Memory B cell (primary cell): ENCODE measurements at regions not wholly inside any gene's neighbourhood (a gene's known extent, or its start where the extent isn't known, plus 50 kb on each side); places are given as distances from the start of the nearest gene placed in this dataset.
"Not testable (repeated sequence)": the region's sequence is repeated elsewhere in the genome, so short reads cannot be mapped to it uniquely, and the experiment has no call there.

Experiments
- ATAC-seq: fragments of 150-1000 bp; cut with Tn5 transposase; 2 replicates; pipeline ENCODE4 v1.10.0; 2021; ENCODE audit warnings: low read depth, mild to moderate bottlenecking, moderate library complexity
- DNase-seq, 2 donors: peaks; one replicate each; pipeline ENCODE4 v3.0.0; 2022; ENCODE audit warnings: low spot score in 2 of 2
- H3K27ac Mint-ChIP-seq: one replicate; pipeline ENCODE4 v1.8.0; 2022; ENCODE audit warnings: mild to moderate bottlenecking, moderate library complexity, mixed read lengths
- H3K27me3 Mint-ChIP-seq: one replicate; pipeline ENCODE4 v1.8.0; 2022; ENCODE audit warnings: mixed read lengths
- H3K36me3 Mint-ChIP-seq: one replicate; pipeline ENCODE4 v1.8.0; 2022; ENCODE audit warnings: mild to moderate bottlenecking, mixed read lengths
- H3K4me1 Mint-ChIP-seq: one replicate; pipeline ENCODE4 v1.8.0; 2022; ENCODE audit warnings: mixed read lengths
- H3K4me3 Mint-ChIP-seq: one replicate; pipeline ENCODE4 v1.8.0; 2022; ENCODE audit warnings: mild to moderate bottlenecking, moderate library complexity, mixed read lengths
- H3K9me3 Mint-ChIP-seq: one replicate; pipeline ENCODE4 v1.8.0; 2022; ENCODE audit warnings: mixed read lengths

DNA sequence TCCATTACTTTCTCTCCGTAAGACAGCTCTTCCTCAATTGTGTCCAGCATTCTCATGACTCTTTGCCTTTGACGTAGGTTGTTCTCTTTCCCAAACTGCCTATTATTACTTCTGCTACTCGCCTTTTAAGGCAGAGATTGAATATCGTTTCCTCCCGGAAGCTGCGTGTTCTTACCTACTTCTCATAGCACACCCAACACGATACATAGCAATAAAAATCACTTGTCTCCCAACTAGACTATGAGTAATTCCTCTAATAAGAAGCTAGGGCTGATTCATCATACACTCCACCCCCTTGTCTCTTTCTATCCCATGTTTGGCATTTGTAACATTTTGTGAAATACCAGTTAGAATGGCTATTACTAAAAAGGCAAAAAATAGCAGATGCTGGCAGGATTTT is 55.8 kb upstream of the SGIP1 start:
- Mint-ChIP-seq H3K4me3 (no peak overlapping the region), H3K36me3 (peaks cover 2% of the 10 kb centered on the region), H3K27me3 (peaks cover 25% of the 10 kb centered on the region), H3K4me1 (no peaks in the 10 kb centered on the region), H3K27ac (no peak overlapping the region), H3K9me3 (peaks cover 5% of the 10 kb centered on the region)
- ATAC-seq (no peak), DNase-seq (no peak)

DNA sequence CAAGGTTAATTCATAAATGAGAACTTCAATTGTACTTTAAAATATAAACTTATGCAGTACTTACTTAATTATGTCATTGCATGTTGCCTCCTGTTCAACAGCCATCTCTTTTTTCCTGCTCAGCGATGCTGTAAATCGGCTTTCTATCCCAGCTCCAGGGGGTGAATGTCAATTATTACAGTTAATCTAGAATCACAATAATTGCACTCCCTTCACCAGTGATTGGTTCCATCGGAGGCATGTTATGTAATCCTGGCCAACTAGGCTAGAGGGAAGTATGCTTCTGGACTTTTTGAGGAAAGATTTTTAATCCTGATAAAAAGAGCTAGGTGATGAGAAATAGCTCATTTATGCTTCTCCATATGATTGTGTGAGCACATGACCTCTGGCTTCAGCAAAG is 53.8 kb upstream of the SGIP1 start:
- Mint-ChIP-seq H3K9me3 (peaks cover 5% of the 10 kb centered on the region), H3K4me1 (no peaks in the 10 kb centered on the region), H3K36me3 (peaks cover 2% of the 10 kb centered on the region), H3K27me3 (peaks cover 22% of the 10 kb centered on the region), H3K27ac (no peak overlapping the region), H3K4me3 (no peak overlapping the region)
- DNase-seq (no peak), ATAC-seq (no peak)

DNA sequence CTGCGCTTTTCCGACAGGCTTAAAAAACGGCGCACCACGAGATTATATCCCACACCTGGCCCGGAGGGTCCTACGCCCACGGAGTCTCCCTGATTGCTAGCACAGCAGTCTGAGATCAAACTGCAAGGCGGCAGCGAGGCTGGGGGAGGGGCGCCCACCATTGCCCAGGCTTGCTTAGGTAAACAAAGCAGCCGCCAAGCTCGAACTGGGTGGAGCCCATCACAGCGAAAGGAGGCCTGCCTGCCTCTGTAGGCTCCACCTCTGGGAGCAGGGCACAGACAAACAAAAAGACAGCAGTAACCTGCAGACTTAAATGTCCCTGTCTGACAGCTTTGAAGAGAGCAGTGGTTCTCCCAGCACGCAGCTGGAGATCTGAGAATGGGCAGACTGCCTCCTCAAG is 52.7 kb upstream of the SGIP1 start:
- not testable (repeated sequence) for H3K4me1 Mint-ChIP-seq, H3K27ac Mint-ChIP-seq, H3K9me3 Mint-ChIP-seq, H3K4me3 Mint-ChIP-seq, H3K36me3 Mint-ChIP-seq, ATAC-seq, DNase-seq
- peaks cover 16% of the 10 kb centered on the region for H3K27me3 Mint-ChIP-seq
